ENCODE measurements at regions not wholly inside any gene's neighbourhood (a gene's known extent, or its start where the extent isn't known, plus 50 kb on each side); places are given as distances from the start of the nearest gene placed in this dataset.

DNA sequence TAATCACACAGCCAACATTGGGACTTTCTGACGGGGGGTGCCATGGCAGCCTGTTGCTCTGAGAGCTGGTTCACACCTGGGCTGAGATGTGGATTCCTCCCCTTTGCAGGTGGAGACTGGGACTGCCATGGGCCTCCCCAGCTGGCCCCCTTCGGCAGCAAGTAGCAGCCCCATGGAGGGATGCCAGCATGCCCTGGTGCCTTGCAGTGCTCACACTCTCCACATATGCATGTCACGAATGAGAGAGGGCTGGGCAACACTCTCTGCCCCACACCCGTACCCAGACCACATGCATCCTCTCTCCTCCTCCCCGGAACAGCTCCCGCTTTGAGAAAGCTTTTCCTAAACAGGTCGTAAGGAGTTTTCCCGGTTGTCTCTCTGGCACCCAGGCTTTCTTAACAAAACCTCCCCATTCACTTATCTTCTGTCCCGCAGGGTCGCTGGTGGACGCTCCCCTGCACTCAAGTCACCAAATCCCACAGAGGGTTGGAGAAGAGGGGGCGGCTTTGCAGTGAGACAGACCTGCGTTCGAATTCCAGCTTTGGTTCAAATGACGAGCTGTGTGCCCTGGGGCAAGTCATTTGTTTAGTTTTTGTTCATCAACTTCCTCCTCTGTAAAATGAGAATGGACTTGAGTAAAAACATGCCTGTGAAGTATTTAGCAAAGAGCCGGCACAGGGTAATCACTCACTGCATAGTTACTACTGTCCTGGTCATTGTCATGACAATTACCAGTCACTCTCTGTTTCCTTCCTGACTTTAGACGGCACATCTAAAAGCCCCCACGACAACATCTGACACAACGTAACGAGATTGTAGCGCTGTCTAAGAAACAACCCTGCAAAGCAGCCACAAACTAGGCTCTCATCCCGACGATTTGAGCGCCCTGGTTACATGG is 231.3 kb upstream of the B3GAT1 start:
- no peak overlapping the region for H3K4me2 ChIP-seq (ENCODE audit: low read length)
- H3K36me3 ChIP-seq (ENCODE audit: insufficient read depth, low read length): no peaks in the 10 kb centered on the region
- H3K27me3 Mint-ChIP-seq (ENCODE audit: low read depth, unreplicated experiment): peaks cover 62% of the 10 kb centered on the region
- H2AFZ ChIP-seq (ENCODE audit: low read depth, low read length): no peak overlapping the region
- H4K20me1 ChIP-seq (ENCODE audit: insufficient read depth, low read length): no peaks in the 10 kb centered on the region
- FAIRE-seq: no peak
- H3K79me2 ChIP-seq (ENCODE audit: insufficient read depth, low read length): no peaks in the 10 kb centered on the region
- TF ChIP-seq, protein P1, sequence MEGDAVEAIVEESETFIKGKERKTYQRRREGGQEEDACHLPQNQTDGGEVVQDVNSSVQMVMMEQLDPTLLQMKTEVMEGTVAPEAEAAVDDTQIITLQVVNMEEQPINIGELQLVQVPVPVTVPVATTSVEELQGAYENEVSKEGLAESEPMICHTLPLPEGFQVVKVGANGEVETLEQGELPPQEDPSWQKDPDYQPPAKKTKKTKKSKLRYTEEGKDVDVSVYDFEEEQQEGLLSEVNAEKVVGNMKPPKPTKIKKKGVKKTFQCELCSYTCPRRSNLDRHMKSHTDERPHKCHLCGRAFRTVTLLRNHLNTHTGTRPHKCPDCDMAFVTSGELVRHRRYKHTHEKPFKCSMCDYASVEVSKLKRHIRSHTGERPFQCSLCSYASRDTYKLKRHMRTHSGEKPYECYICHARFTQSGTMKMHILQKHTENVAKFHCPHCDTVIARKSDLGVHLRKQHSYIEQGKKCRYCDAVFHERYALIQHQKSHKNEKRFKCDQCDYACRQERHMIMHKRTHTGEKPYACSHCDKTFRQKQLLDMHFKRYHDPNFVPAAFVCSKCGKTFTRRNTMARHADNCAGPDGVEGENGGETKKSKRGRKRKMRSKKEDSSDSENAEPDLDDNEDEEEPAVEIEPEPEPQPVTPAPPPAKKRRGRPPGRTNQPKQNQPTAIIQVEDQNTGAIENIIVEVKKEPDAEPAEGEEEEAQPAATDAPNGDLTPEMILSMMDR (IDR thresholded peaks at IDR 0.05; ENCODE audit: insufficient read depth, low read depth, low read length): no peak
- TF ChIP-seq EZH2 (IDR thresholded peaks at IDR 0.05; ENCODE audit: insufficient read depth, low read length): no peak
- H3K27ac ChIP-seq (ENCODE audit: low read depth, low read length): no peak overlapping the region
- no peak for DNase-seq (ENCODE audit: low read depth)
- peaks cover 9% of the 10 kb centered on the region for H3K4me1 Mint-ChIP-seq (ENCODE audit: low read depth, unreplicated experiment)
- no peak overlapping the region for H3K9ac ChIP-seq (ENCODE audit: low read length)
- H3K9me3 ChIP-seq (ENCODE audit: insufficient read depth, low read depth, low read length): no peaks in the 10 kb centered on the region
- H3K27me3 ChIP-seq (ENCODE audit: insufficient read depth, low read length): no peaks in the 10 kb centered on the region
- no peak overlapping the region for H3K4me3 Mint-ChIP-seq (ENCODE audit: unreplicated experiment)
- H3K27ac Mint-ChIP-seq (ENCODE audit: unreplicated experiment): no peak overlapping the region
- no peak overlapping the region for H3K4me3 ChIP-seq (ENCODE audit: insufficient read depth, low read depth, low read length)
- no peaks in the 10 kb centered on the region for H3K4me1 ChIP-seq (ENCODE audit: insufficient read depth, low read length)
- no peaks in the 10 kb centered on the region for H3K36me3 Mint-ChIP-seq (ENCODE audit: low read depth, unreplicated experiment)
- H3K9me3 Mint-ChIP-seq (ENCODE audit: unreplicated experiment): peaks cover 3% of the 10 kb centered on the region

DNA sequence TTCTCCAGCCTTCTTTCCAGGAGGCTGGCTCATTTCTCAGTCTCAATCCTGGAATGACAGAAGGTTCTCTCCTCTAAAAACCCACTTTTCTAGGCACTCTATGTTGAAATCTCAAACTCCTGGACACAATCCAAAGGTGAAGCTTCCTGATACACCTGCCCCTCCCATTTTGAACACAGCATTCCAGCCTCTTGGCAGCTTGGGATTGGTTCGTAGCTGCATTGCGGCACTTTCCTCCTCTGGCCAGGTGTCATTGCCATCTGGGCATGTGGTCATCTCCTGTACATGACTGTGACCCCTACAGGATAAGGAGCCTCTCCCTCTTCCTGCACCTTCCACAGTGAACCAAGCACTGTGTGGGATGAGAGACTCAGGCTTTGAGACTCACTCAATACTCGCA is 230.2 kb upstream of the B3GAT1 start:
- no peaks in the 10 kb centered on the region for H3K79me2 ChIP-seq (ENCODE audit: insufficient read depth, low read length)
- FAIRE-seq: no peak
- no peaks in the 10 kb centered on the region for H3K9me3 ChIP-seq (ENCODE audit: insufficient read depth, low read depth, low read length)
- TF ChIP-seq EZH2 (IDR thresholded peaks at IDR 0.05; ENCODE audit: insufficient read depth, low read length): no peak
- TF ChIP-seq, protein P1 (IDR thresholded peaks at IDR 0.05; ENCODE audit: insufficient read depth, low read depth, low read length): no peak
- H3K27ac Mint-ChIP-seq (ENCODE audit: unreplicated experiment): no peak overlapping the region
- peaks cover 3% of the 10 kb centered on the region for H3K4me1 Mint-ChIP-seq (ENCODE audit: low read depth, unreplicated experiment)
- no peak overlapping the region for H3K27ac ChIP-seq (ENCODE audit: low read depth, low read length)
- peaks cover 3% of the 10 kb centered on the region for H3K9me3 Mint-ChIP-seq (ENCODE audit: unreplicated experiment)
- H2AFZ ChIP-seq (ENCODE audit: low read depth, low read length): no peak overlapping the region
- H3K27me3 ChIP-seq (ENCODE audit: insufficient read depth, low read length): no peaks in the 10 kb centered on the region
- no peak overlapping the region for H3K4me2 ChIP-seq (ENCODE audit: low read length)
- H3K4me3 Mint-ChIP-seq (ENCODE audit: unreplicated experiment): no peak overlapping the region
- DNase-seq (ENCODE audit: low read depth): no peak
- H3K27me3 Mint-ChIP-seq (ENCODE audit: low read depth, unreplicated experiment): peaks cover 70% of the 10 kb centered on the region
- H3K9ac ChIP-seq (ENCODE audit: low read length): no peak overlapping the region
- H3K4me3 ChIP-seq (ENCODE audit: insufficient read depth, low read depth, low read length): no peak overlapping the region
- H3K36me3 ChIP-seq (ENCODE audit: insufficient read depth, low read length): no peaks in the 10 kb centered on the region
- H3K36me3 Mint-ChIP-seq (ENCODE audit: low read depth, unreplicated experiment): no peaks in the 10 kb centered on the region
- no peaks in the 10 kb centered on the region for H4K20me1 ChIP-seq (ENCODE audit: insufficient read depth, low read length)
- H3K4me1 ChIP-seq (ENCODE audit: insufficient read depth, low read length): no peaks in the 10 kb centered on the region

Data from astrocyte (in vitro differentiated cells and primary cell).